Esophagus muscularis mucosa (tissue), 2 donors: ENCODE measurements at regions not wholly inside any gene's neighbourhood (a gene's known extent, or its start where the extent isn't known, plus 50 kb on each side); places are given as distances from the start of the nearest gene placed in this dataset.

ENCODE experiments used
- POLR2A ChIP-seq: fragments of 450-650 bp; IDR thresholded peaks from one replicate; pipeline ENCODE4 v1.6.1; 2017; ENCODE audit warnings: antibody characterized with exemption, moderate library complexity, mild to moderate bottlenecking, low read depth
- POLR2AphosphoS5 ChIP-seq, 2 donors: sonication (generic); formaldehyde crosslinking; IDR thresholded peaks; one replicate each; pipeline ENCODE4 v1.6.1; 2017; ENCODE audit warnings: antibody characterized with exemption in 2 of 2

DNA sequence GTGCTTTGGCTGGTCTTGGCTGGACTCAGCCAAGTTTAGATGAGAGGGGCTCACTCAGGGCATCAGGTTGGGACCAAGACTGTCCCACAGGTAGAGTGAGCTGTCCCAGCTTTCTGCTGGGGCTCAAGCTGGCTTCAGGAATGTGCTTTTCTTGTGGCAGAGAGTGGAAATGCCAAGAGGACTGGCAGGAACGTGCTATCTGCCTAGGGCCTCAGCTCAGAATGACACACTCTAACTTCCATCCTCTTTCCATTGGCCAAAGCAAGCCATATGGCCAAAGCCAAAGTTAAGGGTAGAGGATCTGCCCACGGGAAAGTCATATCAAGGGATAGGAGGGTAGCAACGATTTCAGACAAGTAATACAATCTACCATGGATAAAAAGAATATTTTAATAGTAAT lies 178.8 kb downstream of the ABHD5 start:
- TF ChIP-seq POLR2A (no peak), POLR2AphosphoS5 (IDR thresholded peaks at IDR 0.05) (no peak)
